Heart left ventricle (tissue), 16 donors: ENCODE measurements at regions not wholly inside any gene's neighbourhood (a gene's known extent, or its start where the extent isn't known, plus 50 kb on each side); places are given as distances from the start of the nearest gene placed in this dataset.

ENCODE experiments used
- ATAC-seq, 4 donors: fragments of 200-7000 bp; cut with Tn5 transposase; one replicate each; pipeline ENCODE4 v1.9.1; 2020 to 2022; ENCODE audit warnings: moderate library complexity in 4 of 4, mild to moderate bottlenecking in 3 of 4, moderate number of reproducible peaks in 1 of 4
- DNase-seq, 5 donors: peaks; one replicate each; pipeline ENCODE4 v3.0.0-alpha.2; 2020
- H3K27ac ChIP-seq, 12 donors: fragments of 200-600 bp; sonication (generic) in 4 of 12; one replicate each; pipeline versions ENCODE4 v1.5.0 to v1.8.0; 2016 to 2022; ENCODE audit warnings: mild to moderate bottlenecking in 2 of 12
- H3K27me3 ChIP-seq, 9 donors: fragments of 200-600 bp; sonication (generic) in 2 of 9; one replicate each; pipeline versions ENCODE4 v1.5.1 to v1.8.0; 2016 to 2022; ENCODE audit warnings: mild to moderate bottlenecking in 3 of 9
- H3K36me3 ChIP-seq, 9 donors: fragments of 200-600 bp; sonication (generic) in 2 of 9; one replicate each; pipeline versions ENCODE4 v1.5.0 to v1.8.0; 2018 to 2022; ENCODE audit warnings: mild to moderate bottlenecking in 2 of 9
- H3K4me1 ChIP-seq, 12 donors: fragments of 200-600 bp; sonication (generic) in 4 of 12; one replicate each; pipeline versions ENCODE4 v1.5.0 to v1.8.0; 2016 to 2022; ENCODE audit warnings: mild to moderate bottlenecking in 3 of 12
- H3K4me3 ChIP-seq, 12 donors: fragments of 200-600 bp; sonication (generic) in 4 of 12; one replicate each; pipeline versions ENCODE4 v1.5.0 to v1.8.0; 2017 to 2022; ENCODE audit warnings: mild to moderate bottlenecking in 9 of 12, moderate library complexity in 4 of 12
- H3K9me3 ChIP-seq, 12 donors: fragments of 200-600 bp; sonication (generic) in 4 of 12; one replicate each; pipeline versions ENCODE4 v1.5.0 to v1.8.0; 2016 to 2022; ENCODE audit warnings: mild to moderate bottlenecking in 1 of 12
- CTCF ChIP-seq, 12 donors: fragments of 200-600 bp; sonication (generic) in 4 of 12; IDR thresholded peaks; one replicate each; pipeline versions ENCODE4 v1.5.0 to v1.8.0; 2018 to 2022; ENCODE audit warnings: antibody characterized with exemption in 12 of 12, mild to moderate bottlenecking in 5 of 12
- POLR2A ChIP-seq, 2 donors: fragments of 450-650 bp; IDR thresholded peaks; one replicate each; pipeline ENCODE4 v1.6.1; 2017; ENCODE audit warnings: antibody characterized with exemption in 2 of 2, mild to moderate bottlenecking in 2 of 2, moderate library complexity in 2 of 2
- WGBS, 4 donors: extraction: QIAGEN DNeasy Blood & Tissue Kit in 2 of 4; methylation state at CpG; one replicate each; pipeline versions ENCODE4 v1.1.5 to v1.1.7; 2013 to 2018; 5-methylcytosine and 5-hydroxymethylcytosine counted together
- intact Hi-C, 10 donors: fragments of 100-400 bp; cut with DNase I; formaldehyde crosslinking; loops; one replicate each; pipeline versions ENCODE4 v1.11.1 to v1.14.2; 2022
- donor health status: ischemic (EF 13 %, LVEDD 7.1; RV severe dilation, severe dysfunction).
- donor health status: healthy with polysubstance abuse.
- donor health status: DM: no; HTN: yes; CAD: no.
- donor health status: DM: no; HTN: no; CAD: no.
- donor health status: ischemic (EF 25% LVEDD 6.9; RV normal size, moderate dysfunction).
- donor health status: ischemic (EF 25% LVEDD 5.7; RV mildly dilated, moderate dysfunction).
- donor health status: healthy.
- donor health status: DM: yes; HTN: yes; CAD: no.
- donor health status: ischemic (EF 35%, LVEDD 5.7; RV mildly dilated, moderate dysfunction).
- donor health status: nonischemic (EF 11% LVEDD 7.7; RV severe dilation, severe dysfunction).
- donor health status: DM: yes; HTN: yes; CAD: no.
- donor health status: PGD.
- donor health status: ischemic (EF 29% LVEDD 5.4; RV normal size, mild dysfunction).
- donor health status: nonischemic (EF 23%, LVEDD 6.1; RV moderate dilation, normal function).

DNA sequence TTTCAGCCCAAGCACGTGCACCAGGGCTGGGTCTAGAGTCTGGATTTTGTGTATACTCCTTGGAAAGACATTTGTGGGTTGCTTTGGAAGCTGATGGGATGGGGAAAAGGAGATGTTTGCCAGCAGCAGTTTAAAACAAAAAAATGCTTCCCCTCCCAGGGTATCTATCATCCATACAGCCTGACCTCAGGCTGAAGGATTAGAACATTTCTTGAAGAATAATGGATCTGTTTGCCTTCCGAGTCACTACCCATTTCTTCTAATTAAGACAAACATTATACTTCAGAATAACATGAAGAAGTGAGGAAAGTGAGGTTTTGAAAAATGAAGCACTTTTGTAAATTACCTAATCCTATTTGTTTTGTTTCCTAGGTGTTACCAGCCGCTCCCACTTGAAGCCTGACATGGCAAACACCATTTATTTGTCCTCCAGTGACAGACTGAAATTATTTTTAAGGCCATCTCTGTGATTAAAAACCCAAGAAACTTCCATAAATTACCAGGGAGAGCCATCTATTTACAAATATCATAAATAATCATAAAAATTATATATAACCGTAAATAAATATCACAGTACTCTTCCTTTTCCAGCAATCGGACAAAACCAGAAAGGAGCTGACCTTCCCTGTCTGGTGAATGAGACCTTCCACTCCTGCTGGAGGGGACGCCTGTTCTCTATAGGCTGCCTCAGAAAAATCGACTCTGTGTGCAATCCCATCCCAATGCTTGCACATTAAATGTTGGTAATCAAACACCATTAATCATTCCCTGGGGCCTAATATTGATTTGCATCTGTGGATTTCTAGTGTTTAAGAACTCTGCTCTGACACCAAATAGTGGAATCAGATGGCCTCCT, 106.8 kb downstream of the C1D start:
- 83 to 89% (median 87%) methylated on average over 7 of the region's 7 CpGs for WGBS, 4 donors
- no peak for ATAC-seq
- TF ChIP-seq CTCF (IDR thresholded peaks at IDR 0.05) (no peak), POLR2A (IDR thresholded peaks at IDR 0.05) (no peak)
- no peak for DNase-seq
- H3K9me3 ChIP-seq: peaks cover 0 to 10% (median 0%) of the 10 kb centered on the region in 12 donors
- H3K36me3 ChIP-seq: no peaks in the 10 kb centered on the region
- intact Hi-C loops: no loop called here
- H3K27ac ChIP-seq: no peak overlapping the region
- H3K27me3 ChIP-seq: no peaks in the 10 kb centered on the region
- no peak overlapping the region for H3K4me3 ChIP-seq
- no peaks in the 10 kb centered on the region for H3K4me1 ChIP-seq

- Histone ChIP-seq H3K9me3 (no peaks in the 10 kb centered on the region), H3K36me3 (no peaks in the 10 kb centered on the region), H3K27ac (no peak overlapping the region), H3K27me3 (no peaks in the 10 kb centered on the region), H3K4me3 (no peak overlapping the region), H3K4me1 (no peaks in the 10 kb centered on the region)
- no peak for TF ChIP-seq POLR2A (IDR thresholded peaks at IDR 0.05)
- TF ChIP-seq CTCF (IDR thresholded peaks at IDR 0.05): no peak
- DNase-seq (no peak), ATAC-seq (peak in 1 of 4 donors; percentile 41)
- intact Hi-C loops: no loop called here
- 72 to 80% (median 76%) methylated on average over 3 of the region's 3 CpGs for WGBS, 4 donors
Observed at GRCh38 chr2:67965246-67965645, 97.6 kb downstream of the C1D start.

DNA sequence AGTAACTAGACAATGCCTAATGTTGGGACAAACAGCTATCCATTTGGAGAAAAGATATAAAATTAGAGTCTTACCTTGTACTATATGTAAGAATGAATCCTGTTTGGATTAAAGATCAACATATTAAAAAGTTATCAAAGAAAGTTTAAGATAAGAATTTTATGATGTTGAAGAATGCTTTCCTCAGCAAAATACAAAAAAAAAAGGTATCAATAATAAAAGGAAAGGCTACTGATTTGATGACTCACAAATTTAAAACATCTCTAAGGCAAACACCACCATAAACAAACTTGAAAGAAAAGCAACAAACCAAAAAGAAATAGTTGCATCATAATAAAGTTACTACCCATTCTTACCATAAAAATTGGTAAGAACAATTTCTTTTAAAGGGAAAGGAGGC, 92.7 kb downstream of the C1D start:
- intact Hi-C loops: no loop called here
- no peak overlapping the region for H3K27ac ChIP-seq
- ATAC-seq: no peak
- peaks cover 0 to 9% (median 1%) of the 10 kb centered on the region in 12 donors for H3K4me1 ChIP-seq
- TF ChIP-seq POLR2A (IDR thresholded peaks at IDR 0.05) (no peak), CTCF (IDR thresholded peaks at IDR 0.05) (no peak)
- H3K27me3 ChIP-seq: no peaks in the 10 kb centered on the region
- H3K9me3 ChIP-seq: no peaks in the 10 kb centered on the region
- H3K36me3 ChIP-seq: no peaks in the 10 kb centered on the region
- no peak overlapping the region for H3K4me3 ChIP-seq
- DNase-seq: no peak

- H3K27ac ChIP-seq: no peak overlapping the region
- no peak overlapping the region for H3K4me3 ChIP-seq
- no peaks in the 10 kb centered on the region for H3K36me3 ChIP-seq
- DNase-seq: no peak
- H3K27me3 ChIP-seq: no peaks in the 10 kb centered on the region
- 91 to 96% (median 94%) methylated on average over 3 of the region's 3 CpGs for WGBS, 4 donors
- no peaks in the 10 kb centered on the region for H3K9me3 ChIP-seq
- intact Hi-C loops: no loop called here
- TF ChIP-seq POLR2A (IDR thresholded peaks at IDR 0.05): no peak
- TF ChIP-seq CTCF (IDR thresholded peaks at IDR 0.05): no peak
- peaks cover 0 to 14% (median 4%) of the 10 kb centered on the region in 12 donors for H3K4me1 ChIP-seq
- no peak for ATAC-seq
Observed at GRCh38 chr2:67970542-67970941, 92.3 kb downstream of the C1D start.
